ENCODE measurements at regions not wholly inside any gene's neighbourhood (a gene's known extent, or its start where the extent isn't known, plus 50 kb on each side); places are given as distances from the start of the nearest gene placed in this dataset.
"Not testable (repeated sequence)": the region's sequence is repeated elsewhere in the genome, so short reads cannot be mapped to it uniquely, and the experiment has no call there.

DNA sequence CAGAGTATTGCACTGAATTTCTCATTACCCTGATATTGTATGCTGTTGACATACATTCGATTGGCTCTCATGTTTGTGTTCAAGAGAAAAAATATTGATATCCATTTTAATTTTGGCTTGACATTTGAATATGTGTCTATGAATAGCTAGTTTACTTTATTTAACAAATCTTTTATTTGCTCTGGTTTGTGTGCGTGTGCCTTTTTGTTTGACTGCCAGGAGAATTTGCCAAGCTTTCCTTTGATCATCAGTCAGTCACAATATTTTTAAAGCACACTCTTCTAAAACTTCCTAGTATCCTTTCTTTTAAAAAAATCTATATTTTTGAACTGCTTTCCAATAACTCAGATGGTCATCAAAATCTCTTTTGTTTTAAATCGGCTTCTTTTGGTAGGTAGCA, 179.3 kb upstream of the FLRT2 start:
- H3K27me3 ChIP-seq = no peaks in the 10 kb centered on the region
- no peak overlapping the region for H3K27ac ChIP-seq
- intact Hi-C loops (cut with DNase I; ENCODE audit: low total_unique reads) (no loop called here), in situ Hi-C loops (cut with MboI; ENCODE audit: low pct_ligation_motif_present in 1 of 4, low pct_unique_long_range_greater_than_20kb in 1 of 4, low sequenced_read_pairs in 3 of 4) (no loop called here)
- H3K36me3 ChIP-seq = no peaks in the 10 kb centered on the region
- no peak overlapping the region for H3K4me3 ChIP-seq
- TF ChIP-seq, protein P1, sequence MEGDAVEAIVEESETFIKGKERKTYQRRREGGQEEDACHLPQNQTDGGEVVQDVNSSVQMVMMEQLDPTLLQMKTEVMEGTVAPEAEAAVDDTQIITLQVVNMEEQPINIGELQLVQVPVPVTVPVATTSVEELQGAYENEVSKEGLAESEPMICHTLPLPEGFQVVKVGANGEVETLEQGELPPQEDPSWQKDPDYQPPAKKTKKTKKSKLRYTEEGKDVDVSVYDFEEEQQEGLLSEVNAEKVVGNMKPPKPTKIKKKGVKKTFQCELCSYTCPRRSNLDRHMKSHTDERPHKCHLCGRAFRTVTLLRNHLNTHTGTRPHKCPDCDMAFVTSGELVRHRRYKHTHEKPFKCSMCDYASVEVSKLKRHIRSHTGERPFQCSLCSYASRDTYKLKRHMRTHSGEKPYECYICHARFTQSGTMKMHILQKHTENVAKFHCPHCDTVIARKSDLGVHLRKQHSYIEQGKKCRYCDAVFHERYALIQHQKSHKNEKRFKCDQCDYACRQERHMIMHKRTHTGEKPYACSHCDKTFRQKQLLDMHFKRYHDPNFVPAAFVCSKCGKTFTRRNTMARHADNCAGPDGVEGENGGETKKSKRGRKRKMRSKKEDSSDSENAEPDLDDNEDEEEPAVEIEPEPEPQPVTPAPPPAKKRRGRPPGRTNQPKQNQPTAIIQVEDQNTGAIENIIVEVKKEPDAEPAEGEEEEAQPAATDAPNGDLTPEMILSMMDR (IDR thresholded peaks at IDR 0.05) = no peak
- TF ChIP-seq EP300 (IDR thresholded peaks at IDR 0.05; ENCODE audit: low read depth) (no peak), POLR2AphosphoS5 (IDR thresholded peaks at IDR 0.05) (no peak), POLR2A (IDR thresholded peaks at IDR 0.05) (no peak)
- WGBS, 2 donors (ENCODE audit: low coverage in 1 of 2) = 64 to 80% methylated on average over 3 of the region's 3 CpGs
- H3K9me3 ChIP-seq = no peaks in the 10 kb centered on the region
- H3K4me1 ChIP-seq = no peaks in the 10 kb centered on the region
- no peak for DNase-seq

DNA sequence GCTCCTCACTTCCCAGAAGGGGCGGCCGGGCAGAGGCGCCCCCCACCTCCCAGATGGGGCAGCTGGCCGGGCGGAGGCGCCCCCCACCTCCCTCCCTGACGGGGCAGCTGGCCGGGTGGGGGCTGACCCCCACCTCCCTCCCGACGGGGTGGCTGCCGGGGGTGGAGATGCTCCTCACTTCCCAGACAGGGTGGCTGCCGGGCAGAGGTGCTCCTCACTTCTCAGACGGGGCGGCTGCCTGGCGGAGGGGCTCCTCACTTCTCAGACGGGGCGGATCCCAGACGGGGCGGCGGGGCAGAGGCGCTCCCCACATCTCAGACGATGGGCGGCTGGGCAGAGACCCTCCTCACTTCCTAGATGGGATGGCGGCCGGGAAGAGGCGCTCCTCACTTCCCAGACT, 177.4 kb upstream of the FLRT2 start:
- H3K27ac ChIP-seq; H3K4me1 ChIP-seq; H3K9me3 ChIP-seq; intact Hi-C loops (cut with DNase I; ENCODE audit: low total_unique reads); H3K27me3 ChIP-seq; H3K36me3 ChIP-seq; DNase-seq; in situ Hi-C loops (cut with MboI; ENCODE audit: low pct_ligation_motif_present in 1 of 4, low pct_unique_long_range_greater_than_20kb in 1 of 4, low sequenced_read_pairs in 3 of 4); H3K4me3 ChIP-seq: not testable (repeated sequence)
- WGBS, 2 donors (ENCODE audit: low coverage in 1 of 2) = 99% methylated on average over 20 of the region's 26 CpGs; no CpG with 5 or more reads in 1 of the 2 donors

DNA sequence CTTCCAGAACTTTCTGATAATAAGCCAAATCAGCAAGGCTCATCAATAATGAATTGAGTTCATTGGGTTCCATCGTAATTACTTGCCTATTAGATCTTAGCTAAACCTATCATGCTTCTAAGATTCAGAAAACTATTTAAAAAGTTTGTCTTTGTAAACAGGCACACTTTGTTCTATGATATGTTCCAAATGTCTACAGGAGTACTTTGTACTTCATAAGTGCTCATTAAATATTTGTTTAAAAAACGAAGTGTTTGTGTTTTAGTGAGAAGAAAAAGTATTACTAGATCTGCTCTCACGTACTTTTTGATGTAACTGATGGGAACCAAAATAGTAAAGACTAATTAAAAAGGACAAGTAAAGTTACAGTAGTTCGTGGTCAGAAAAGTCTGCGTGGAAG, 172.8 kb upstream of the FLRT2 start:
- no peak overlapping the region for H3K27ac ChIP-seq
- H3K4me1 ChIP-seq = no peaks in the 10 kb centered on the region
- in situ Hi-C loops (cut with MboI; ENCODE audit: low pct_ligation_motif_present in 1 of 4, low pct_unique_long_range_greater_than_20kb in 1 of 4, low sequenced_read_pairs in 3 of 4) (no loop called here), intact Hi-C loops (cut with DNase I; ENCODE audit: low total_unique reads) (no loop called here)
- no peak overlapping the region for H3K4me3 ChIP-seq
- 67 to 75% methylated on average over 5 of the region's 5 CpGs for WGBS, 2 donors (ENCODE audit: low coverage in 1 of 2)
- DNase-seq = no peak
- H3K36me3 ChIP-seq = no peaks in the 10 kb centered on the region
- no peak for TF ChIP-seq POLR2AphosphoS5 (IDR thresholded peaks at IDR 0.05)
- TF ChIP-seq, protein P1 (IDR thresholded peaks at IDR 0.05) = no peak
- no peak for TF ChIP-seq EP300 (IDR thresholded peaks at IDR 0.05; ENCODE audit: low read depth)
- no peak for TF ChIP-seq POLR2A (IDR thresholded peaks at IDR 0.05)
- no peaks in the 10 kb centered on the region for H3K27me3 ChIP-seq
- no peaks in the 10 kb centered on the region for H3K9me3 ChIP-seq

DNA sequence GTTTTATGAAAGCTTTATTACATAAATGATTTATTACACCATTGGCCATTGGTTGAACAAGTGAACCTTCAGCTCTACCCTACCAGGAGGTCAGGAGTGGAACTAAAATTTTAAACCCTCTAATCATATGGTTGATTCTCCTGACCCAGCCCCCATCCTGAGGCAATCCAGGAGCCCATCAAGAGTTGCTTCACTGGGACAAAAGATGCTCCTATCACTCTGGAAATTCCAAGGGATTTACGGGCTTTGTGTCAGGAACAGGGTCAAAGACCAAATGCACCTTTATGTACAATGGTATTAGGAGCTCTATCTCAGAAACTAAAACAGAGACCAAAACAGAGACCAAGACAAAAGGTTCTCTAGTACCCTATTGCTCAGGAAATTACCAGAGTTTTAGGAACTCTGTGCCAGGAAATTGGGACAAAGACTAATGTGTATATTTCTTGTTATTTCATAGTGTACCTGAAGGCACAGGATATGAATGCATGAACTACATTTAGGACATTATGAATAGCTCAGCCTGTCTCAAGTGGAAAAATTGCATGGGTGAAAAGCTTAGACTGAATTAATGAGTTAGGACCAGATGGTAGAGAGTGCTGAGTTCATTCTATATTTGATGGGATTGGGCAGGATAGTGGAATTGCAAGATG, 171.7 kb upstream of the FLRT2 start:
- WGBS, 2 donors (ENCODE audit: low coverage in 1 of 2) = 50 to 58% methylated on average over 1 of the region's 1 CpG
- no peak for DNase-seq
- intact Hi-C loops (cut with DNase I; ENCODE audit: low total_unique reads) = no loop called here
- Histone ChIP-seq H3K4me1 (no peaks in the 10 kb centered on the region), H3K9me3 (no peaks in the 10 kb centered on the region), H3K4me3 (no peak overlapping the region), H3K27me3 (no peaks in the 10 kb centered on the region), H3K36me3 (no peaks in the 10 kb centered on the region), H3K27ac (no peak overlapping the region)
- in situ Hi-C loops (cut with MboI; ENCODE audit: low pct_ligation_motif_present in 1 of 4, low pct_unique_long_range_greater_than_20kb in 1 of 4, low sequenced_read_pairs in 3 of 4) = no loop called here
- TF ChIP-seq POLR2A (IDR thresholded peaks at IDR 0.05) (no peak), POLR2AphosphoS5 (IDR thresholded peaks at IDR 0.05) (no peak), EP300 (IDR thresholded peaks at IDR 0.05; ENCODE audit: low read depth) (no peak)
- TF ChIP-seq, protein P1 (IDR thresholded peaks at IDR 0.05) = no peak

DNA sequence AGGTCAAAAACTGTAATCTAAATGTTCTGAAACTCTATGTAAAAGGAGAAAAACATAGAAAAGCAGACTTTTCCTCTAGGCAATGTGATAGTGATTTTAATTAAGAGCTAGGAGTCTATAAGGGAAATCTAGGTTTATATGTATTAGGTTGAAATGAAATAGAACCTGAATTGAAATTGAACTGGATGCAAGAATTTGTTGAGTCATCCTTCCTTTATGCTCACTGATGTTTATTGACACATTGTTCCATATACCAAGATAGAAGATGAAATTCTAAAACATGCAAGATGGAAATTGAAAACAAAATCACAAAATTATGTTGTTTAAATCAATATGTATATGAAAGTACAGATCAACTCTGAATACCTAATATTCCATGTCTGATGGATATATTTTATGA, 170.4 kb upstream of the FLRT2 start:
- Histone ChIP-seq H3K36me3 (no peaks in the 10 kb centered on the region), H3K27ac (no peak overlapping the region), H3K4me1 (no peaks in the 10 kb centered on the region), H3K4me3 (no peak overlapping the region), H3K27me3 (no peaks in the 10 kb centered on the region), H3K9me3 (no peaks in the 10 kb centered on the region)
- TF ChIP-seq POLR2AphosphoS5 (IDR thresholded peaks at IDR 0.05) (no peak), POLR2A (IDR thresholded peaks at IDR 0.05) (no peak), EP300 (IDR thresholded peaks at IDR 0.05; ENCODE audit: low read depth) (no peak)
- TF ChIP-seq, protein P1 (IDR thresholded peaks at IDR 0.05) = no peak
- intact Hi-C loops (cut with DNase I; ENCODE audit: low total_unique reads) (no loop called here), in situ Hi-C loops (cut with MboI; ENCODE audit: low pct_ligation_motif_present in 1 of 4, low pct_unique_long_range_greater_than_20kb in 1 of 4, low sequenced_read_pairs in 3 of 4) (no loop called here)
- no peak for DNase-seq

Data from transverse colon (tissue), 4 donors.